ENCODE measurements at regions not wholly inside any gene's neighbourhood (a gene's known extent, or its start where the extent isn't known, plus 50 kb on each side); places are given as distances from the start of the nearest gene placed in this dataset.
"Not testable (repeated sequence)": the region's sequence is repeated elsewhere in the genome, so short reads cannot be mapped to it uniquely, and the experiment has no call there.

GRCh38 chr15:38130205-38130567 is 122.5 kb upstream of the SPRED1 start:
- Histone ChIP-seq H3K9me3 (no peaks in the 10 kb centered on the region), H3K4me3 (no peak overlapping the region), H3K4me1 (no peaks in the 10 kb centered on the region), H3K36me3 (replicated peaks) (no peaks in the 10 kb centered on the region), H3K27me3 (ENCODE audit: low read depth) (0 out of 2 replicates have a peak, but pooled peaks cover 2% of the 10 kb centered on the region)
- no peak for DNase-seq (ENCODE audit: low spot score in 2 of 2)
- in situ Hi-C loops (cut with MboI; ENCODE audit: low sequenced_read_pairs), result no loop called here

GRCh38 chr15:38130740-38131498 is 121.7 kb upstream of the SPRED1 start:
- in situ Hi-C loops (cut with MboI; ENCODE audit: low sequenced_read_pairs), result no loop called here
- Histone ChIP-seq H3K4me3 (no peak overlapping the region), H3K4me1 (no peaks in the 10 kb centered on the region), H3K36me3 (replicated peaks) (no peaks in the 10 kb centered on the region), H3K9me3 (no peaks in the 10 kb centered on the region), H3K27me3 (ENCODE audit: low read depth) (0 out of 2 replicates have a peak, but pooled peaks cover 2% of the 10 kb centered on the region)
- no peak for DNase-seq (ENCODE audit: low spot score in 2 of 2)

GRCh38 chr15:38134252-38134651 is 118.4 kb upstream of the SPRED1 start:
- Histone ChIP-seq H3K36me3 (replicated peaks) (no peaks in the 10 kb centered on the region), H3K9me3 (no peaks in the 10 kb centered on the region), H3K4me3 (no peak overlapping the region), H3K27me3 (ENCODE audit: low read depth) (no peaks in the 10 kb centered on the region), H3K4me1 (no peaks in the 10 kb centered on the region)
- DNase-seq (ENCODE audit: low spot score in 2 of 2), result no peak
- in situ Hi-C loops (cut with MboI; ENCODE audit: low sequenced_read_pairs), result no loop called here

GRCh38 chr15:38142195-38142594 is 110.4 kb upstream of the SPRED1 start:
- DNase-seq (ENCODE audit: low spot score in 2 of 2); in situ Hi-C loops (cut with MboI; ENCODE audit: low sequenced_read_pairs); H3K9me3 ChIP-seq; H3K4me1 ChIP-seq; H3K27me3 ChIP-seq (ENCODE audit: low read depth); H3K36me3 ChIP-seq (replicated peaks); H3K4me3 ChIP-seq: not testable (repeated sequence)

DNA sequence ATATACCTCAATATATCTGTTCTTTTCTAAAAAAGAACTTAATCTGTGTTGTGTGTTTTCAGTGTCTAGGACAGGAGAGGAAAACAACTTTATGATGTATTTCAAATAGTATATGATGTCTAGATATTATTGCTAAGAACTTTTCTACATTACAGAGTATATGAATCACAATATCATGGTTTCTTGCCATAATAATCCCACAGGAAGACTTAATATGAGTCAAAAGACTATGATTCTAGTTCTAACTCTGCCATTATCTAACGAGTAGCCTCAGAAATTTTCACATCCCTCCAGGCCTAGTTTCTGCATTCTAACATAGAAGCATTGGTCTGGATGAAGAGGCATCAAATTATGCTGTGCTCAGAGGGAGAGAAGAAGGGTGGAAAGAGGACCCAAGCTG is 107.7 kb upstream of the SPRED1 start:
- H3K36me3 ChIP-seq (replicated peaks), result no peaks in the 10 kb centered on the region
- no peak overlapping the region for H3K4me3 ChIP-seq
- in situ Hi-C loops (cut with MboI; ENCODE audit: low sequenced_read_pairs), result no loop called here
- DNase-seq (ENCODE audit: low spot score in 2 of 2), result no peak
- H3K9me3 ChIP-seq, result no peaks in the 10 kb centered on the region
- H3K4me1 ChIP-seq, result no peaks in the 10 kb centered on the region
- no peaks in the 10 kb centered on the region for H3K27me3 ChIP-seq (ENCODE audit: low read depth)

GRCh38 chr15:38145651-38146111 is 107.0 kb upstream of the SPRED1 start:
- no peak overlapping the region for H3K4me3 ChIP-seq
- no peaks in the 10 kb centered on the region for H3K27me3 ChIP-seq (ENCODE audit: low read depth)
- no peaks in the 10 kb centered on the region for H3K36me3 ChIP-seq (replicated peaks)
- H3K4me1 ChIP-seq, result no peaks in the 10 kb centered on the region
- no peak for DNase-seq (ENCODE audit: low spot score in 2 of 2)
- no peaks in the 10 kb centered on the region for H3K9me3 ChIP-seq
- in situ Hi-C loops (cut with MboI; ENCODE audit: low sequenced_read_pairs), result no loop called here

- no peaks in the 10 kb centered on the region for H3K36me3 ChIP-seq (replicated peaks)
- H3K4me3 ChIP-seq, result no peak overlapping the region
- no peaks in the 10 kb centered on the region for H3K9me3 ChIP-seq
- no peaks in the 10 kb centered on the region for H3K4me1 ChIP-seq
- no peaks in the 10 kb centered on the region for H3K27me3 ChIP-seq (ENCODE audit: low read depth)
- DNase-seq (ENCODE audit: low spot score in 2 of 2), result no peak
- in situ Hi-C loops (cut with MboI; ENCODE audit: low sequenced_read_pairs), result no loop called here
Observed at GRCh38 chr15:38147246-38147645, 105.4 kb upstream of the SPRED1 start.

DNA sequence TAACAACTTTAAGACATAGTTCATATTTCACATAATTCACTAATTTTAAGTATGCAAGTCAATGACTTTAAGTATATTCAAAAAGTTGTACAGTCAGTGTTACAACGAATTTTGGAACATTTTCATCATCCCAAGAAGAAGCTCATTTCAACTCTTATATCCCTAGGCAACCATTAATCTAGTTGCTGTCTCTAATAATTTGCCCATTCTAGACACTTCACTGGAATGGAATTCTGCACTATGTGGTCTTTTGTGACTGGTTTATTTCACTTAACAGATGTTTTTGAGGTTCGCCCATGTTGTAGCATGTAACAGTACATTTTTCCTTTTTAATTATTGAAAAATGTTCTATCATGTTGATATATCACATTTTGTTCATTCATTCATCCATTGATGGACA is 104.2 kb upstream of the SPRED1 start:
- no peaks in the 10 kb centered on the region for H3K4me1 ChIP-seq
- H3K9me3 ChIP-seq, result no peaks in the 10 kb centered on the region
- no peak for DNase-seq (ENCODE audit: low spot score in 2 of 2)

DNA sequence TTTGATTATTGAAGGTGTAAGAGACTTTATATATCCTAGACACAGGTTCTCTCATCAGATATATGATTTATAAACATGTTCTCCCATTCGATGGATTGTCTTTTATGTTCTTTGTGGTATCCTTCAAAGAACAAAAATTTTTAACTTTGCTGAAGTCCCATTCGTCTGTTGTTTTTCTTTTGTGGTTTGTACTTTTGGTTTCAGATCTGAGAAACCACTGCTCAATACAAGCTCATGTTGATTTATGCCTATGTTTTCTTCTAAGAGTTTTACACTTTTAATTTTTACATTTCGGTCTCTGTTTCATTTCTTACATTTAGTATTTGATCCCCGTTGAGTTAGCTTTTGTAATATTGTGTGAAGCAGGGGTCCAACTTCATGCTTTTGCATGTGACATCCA is 103.3 kb upstream of the SPRED1 start:
- Histone ChIP-seq H3K36me3 (replicated peaks) (no peaks in the 10 kb centered on the region), H3K4me1 (no peaks in the 10 kb centered on the region), H3K9me3 (no peaks in the 10 kb centered on the region), H3K4me3 (no peak overlapping the region), H3K27me3 (ENCODE audit: low read depth) (no peaks in the 10 kb centered on the region)
- in situ Hi-C loops (cut with MboI; ENCODE audit: low sequenced_read_pairs), result no loop called here
- DNase-seq (ENCODE audit: low spot score in 2 of 2), result no peak

More for the DNA sequence above, 104.2 kb upstream of the SPRED1 start:
- Histone ChIP-seq H3K36me3 (replicated peaks) (no peaks in the 10 kb centered on the region), H3K4me3 (no peak overlapping the region), H3K27me3 (ENCODE audit: low read depth) (no peaks in the 10 kb centered on the region)
- in situ Hi-C loops (cut with MboI; ENCODE audit: low sequenced_read_pairs), result no loop called here

GRCh38 chr15:38150148-38150547 is 102.5 kb upstream of the SPRED1 start:
- H3K9me3 ChIP-seq, result no peaks in the 10 kb centered on the region
- H3K4me1 ChIP-seq, result no peaks in the 10 kb centered on the region
- no peaks in the 10 kb centered on the region for H3K27me3 ChIP-seq (ENCODE audit: low read depth)
- in situ Hi-C loops (cut with MboI; ENCODE audit: low sequenced_read_pairs), result loop anchor here (10.0 kb wide), 1 partner anchor 55 kb away; no protein-coding TSS in a partner anchor
- H3K4me3 ChIP-seq, result no peak overlapping the region
- no peak for DNase-seq (ENCODE audit: low spot score in 2 of 2)
- no peaks in the 10 kb centered on the region for H3K36me3 ChIP-seq (replicated peaks)

DNA sequence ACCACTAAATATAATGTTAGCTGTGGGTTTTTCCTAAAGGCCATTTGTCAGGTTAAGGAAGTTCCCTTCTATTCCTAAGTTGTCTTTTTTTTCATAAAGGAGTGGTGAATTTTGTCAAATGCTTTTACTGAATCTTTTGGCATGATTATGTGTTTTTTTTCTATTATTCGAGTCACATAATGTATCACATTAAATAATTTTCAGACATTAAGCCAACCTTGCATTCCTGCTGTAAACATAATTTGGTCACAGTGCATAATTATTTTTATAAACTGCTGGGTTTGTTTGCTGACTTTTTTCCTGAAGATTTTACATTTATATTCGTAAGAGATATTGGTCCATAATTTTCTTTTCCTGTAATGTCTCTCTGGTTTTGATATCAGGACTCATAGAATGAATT is 101.8 kb upstream of the SPRED1 start:
- no peak overlapping the region for H3K4me3 ChIP-seq
- no peak for DNase-seq (ENCODE audit: low spot score in 2 of 2)

DNA sequence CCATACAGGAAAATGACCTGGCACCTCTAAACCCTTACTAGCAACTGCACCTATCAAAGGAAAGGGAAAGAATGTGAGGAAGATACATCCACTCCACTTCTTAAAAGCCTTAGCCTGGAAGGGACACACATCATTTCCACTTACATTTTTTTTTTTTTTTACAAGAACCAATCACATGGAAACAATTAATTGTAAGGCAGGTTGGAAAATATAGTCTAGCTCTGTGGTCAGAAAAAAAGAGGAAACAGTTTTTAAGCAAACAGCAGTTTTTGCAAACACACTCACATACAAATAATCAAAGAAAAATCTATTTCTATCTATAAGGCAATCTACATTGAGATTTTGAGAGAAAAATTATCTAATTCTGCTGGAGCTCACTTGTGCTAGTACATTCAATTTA is 98.9 kb upstream of the SPRED1 start:
- Histone ChIP-seq H3K9me3 (no peaks in the 10 kb centered on the region), H3K27me3 (ENCODE audit: low read depth) (no peaks in the 10 kb centered on the region), H3K4me3 (no peak overlapping the region), H3K4me1 (no peaks in the 10 kb centered on the region), H3K36me3 (replicated peaks) (no peaks in the 10 kb centered on the region)
- in situ Hi-C loops (cut with MboI; ENCODE audit: low sequenced_read_pairs), result loop anchor here (10.0 kb wide), 1 partner anchor 59 kb away; no protein-coding TSS in a partner anchor
- no peak for DNase-seq (ENCODE audit: low spot score in 2 of 2)

More for the DNA sequence above, 101.8 kb upstream of the SPRED1 start:
- in situ Hi-C loops (cut with MboI; ENCODE audit: low sequenced_read_pairs), result loop anchor here (10.0 kb wide), 1 partner anchor 56 kb away; no protein-coding TSS in a partner anchor
- no peaks in the 10 kb centered on the region for H3K4me1 ChIP-seq
- H3K36me3 ChIP-seq (replicated peaks), result no peaks in the 10 kb centered on the region
- no peaks in the 10 kb centered on the region for H3K9me3 ChIP-seq
- no peaks in the 10 kb centered on the region for H3K27me3 ChIP-seq (ENCODE audit: low read depth)

DNA sequence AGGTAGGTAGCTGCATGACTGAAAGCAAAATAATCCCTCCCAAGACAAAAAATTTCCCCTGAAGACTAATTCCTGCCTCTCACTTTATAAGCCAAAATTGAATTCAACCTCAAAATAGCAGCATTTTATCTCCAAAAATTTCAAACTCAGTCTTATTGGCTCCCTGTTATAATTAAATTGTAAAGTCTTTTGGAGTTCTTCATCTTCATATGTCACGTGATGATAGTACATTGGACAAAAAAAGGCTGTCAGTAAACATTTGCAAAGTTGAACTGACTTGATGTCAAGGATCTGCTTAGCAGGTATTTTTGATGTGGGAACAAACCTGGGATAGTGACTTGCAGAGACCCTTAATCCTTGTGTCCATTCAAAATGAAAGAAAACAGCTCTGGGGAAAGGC is 98.4 kb upstream of the SPRED1 start:
- H3K27me3 ChIP-seq (ENCODE audit: low read depth), result no peaks in the 10 kb centered on the region
- no peaks in the 10 kb centered on the region for H3K9me3 ChIP-seq
- H3K4me3 ChIP-seq, result no peak overlapping the region
- no peak for DNase-seq (ENCODE audit: low spot score in 2 of 2)
- H3K4me1 ChIP-seq, result no peaks in the 10 kb centered on the region
- in situ Hi-C loops (cut with MboI; ENCODE audit: low sequenced_read_pairs), result loop anchor here (10.0 kb wide), 1 partner anchor 59 kb away; no protein-coding TSS in a partner anchor
- H3K36me3 ChIP-seq (replicated peaks), result no peaks in the 10 kb centered on the region

DNA sequence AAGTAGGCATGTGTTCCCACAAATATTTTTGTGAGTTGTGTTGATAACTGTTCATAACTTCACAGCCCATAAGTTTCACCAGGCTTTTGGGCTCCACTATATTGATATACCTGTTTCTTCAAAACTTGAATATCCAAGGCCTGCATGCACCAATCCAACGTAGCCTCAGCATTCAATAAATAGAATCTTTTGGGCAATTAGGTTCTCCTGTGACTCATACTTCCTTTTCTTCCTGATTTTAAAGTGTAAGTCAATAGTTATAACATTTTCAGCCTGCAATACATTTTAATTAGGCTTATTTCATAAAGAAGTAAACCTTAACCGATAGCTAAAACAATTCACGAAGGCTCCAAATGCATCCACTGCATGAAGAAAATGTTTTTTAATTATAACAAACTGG is 97.8 kb upstream of the SPRED1 start:
- Histone ChIP-seq H3K36me3 (replicated peaks) (no peaks in the 10 kb centered on the region), H3K4me3 (no peak overlapping the region)
- in situ Hi-C loops (cut with MboI; ENCODE audit: low sequenced_read_pairs), result loop anchor here (10.0 kb wide), 1 partner anchor 60 kb away; no protein-coding TSS in a partner anchor

More for the DNA sequence above, 97.8 kb upstream of the SPRED1 start:
- Histone ChIP-seq H3K9me3 (no peaks in the 10 kb centered on the region), H3K27me3 (ENCODE audit: low read depth) (no peaks in the 10 kb centered on the region), H3K4me1 (no peaks in the 10 kb centered on the region)
- no peak for DNase-seq (ENCODE audit: low spot score in 2 of 2)

Data from HAP-1 (cell line).